Skeletal muscle satellite cell (primary cell): ENCODE measurements at regions not wholly inside any gene's neighbourhood (a gene's known extent, or its start where the extent isn't known, plus 50 kb on each side); places are given as distances from the start of the nearest gene placed in this dataset.

Experiments used
- H3K27me3 ChIP-seq: 2 replicates; pipeline ENCODE4 v1.7.0; 2013; ENCODE audit warnings: low read length; ENCODE audit not compliant: control insufficient read depth, insufficient read depth
- H3K36me3 ChIP-seq: 2 replicates; pipeline ENCODE4 v1.7.0; 2013; ENCODE audit warnings: mild to moderate bottlenecking, control low read depth, low read length; ENCODE audit not compliant: insufficient read depth
- H3K4me1 ChIP-seq: 2 replicates; pipeline ENCODE4 v1.7.0; 2013; ENCODE audit warnings: low read length; ENCODE audit not compliant: control insufficient read depth, insufficient read depth
- H3K4me2 ChIP-seq: 2 replicates; pipeline ENCODE4 v1.7.0; 2013; ENCODE audit warnings: mild to moderate bottlenecking, low read length
- H3K4me3 ChIP-seq: 2 replicates; pipeline ENCODE4 v1.7.0; 2013; ENCODE audit warnings: low read length
- H3K9ac ChIP-seq: 2 replicates; pipeline ENCODE4 v1.7.0; 2013; ENCODE audit warnings: mild to moderate bottlenecking, low read depth, low read length, moderate library complexity
- H3K9me3 ChIP-seq: replicated peaks from 2 replicates; pipeline ENCODE4 v1.7.0; 2013; ENCODE audit warnings: mild to moderate bottlenecking, control low read depth, low read length

DNA sequence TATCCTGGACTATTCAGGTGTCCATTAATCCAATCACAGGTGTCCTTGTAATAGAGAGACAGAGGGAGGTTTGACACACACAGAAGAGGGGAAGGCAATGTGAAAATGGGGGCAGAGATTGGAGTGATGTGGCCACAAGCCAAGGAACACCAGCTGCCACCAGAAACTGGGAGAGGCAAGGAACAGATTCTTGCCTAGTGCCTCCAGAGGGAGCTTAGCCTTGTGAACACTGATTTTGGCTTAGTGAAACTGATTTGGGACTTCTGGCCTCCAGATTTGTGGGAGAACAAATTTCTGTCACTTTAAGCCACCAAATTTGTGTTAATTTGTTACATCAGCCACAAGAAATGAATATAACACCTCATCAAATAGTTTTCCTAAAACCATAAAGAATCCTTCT is 416.2 kb downstream of the ENC1 start:
- Histone ChIP-seq H3K9me3 (no peaks in the 10 kb centered on the region), H3K27me3 (peaks cover 8% of the 10 kb centered on the region), H3K4me2 (no peak overlapping the region), H3K4me1 (no peaks in the 10 kb centered on the region), H3K36me3 (no peaks in the 10 kb centered on the region), H3K4me3 (no peak overlapping the region), H3K9ac (no peak overlapping the region)

- Histone ChIP-seq H3K4me2 (no peak overlapping the region), H3K4me3 (no peak overlapping the region), H3K9ac (no peak overlapping the region), H3K27me3 (peaks cover 8% of the 10 kb centered on the region), H3K4me1 (no peaks in the 10 kb centered on the region), H3K36me3 (no peaks in the 10 kb centered on the region), H3K9me3 (no peaks in the 10 kb centered on the region)
These were observed 417.7 kb downstream of the ENC1 start for GRCh38 chr5:74222806-74223205.

DNA sequence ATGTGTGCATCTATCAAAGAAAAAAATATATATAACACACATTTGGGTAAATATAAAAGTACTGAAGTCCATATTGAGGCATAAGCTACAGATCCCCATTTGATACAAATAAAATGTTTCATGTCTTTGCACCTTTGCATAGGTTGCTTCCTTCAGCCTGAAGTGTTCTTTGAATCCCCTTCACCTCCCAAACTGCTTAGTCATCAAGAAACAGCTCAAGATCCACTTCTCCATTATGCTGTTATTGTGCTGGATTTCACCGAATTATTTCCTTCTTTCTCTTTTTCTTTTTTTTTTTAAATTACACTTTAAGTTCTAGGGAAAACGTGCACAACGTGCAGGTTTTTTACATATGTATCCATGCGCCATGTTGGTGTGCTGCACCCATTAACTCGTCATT is 419.1 kb downstream of the ENC1 start:
- Histone ChIP-seq H3K9me3 (no peaks in the 10 kb centered on the region), H3K9ac (no peak overlapping the region), H3K4me1 (no peaks in the 10 kb centered on the region), H3K4me3 (no peak overlapping the region), H3K4me2 (no peak overlapping the region), H3K36me3 (no peaks in the 10 kb centered on the region), H3K27me3 (peaks cover under 1% of the 10 kb centered on the region)

- Histone ChIP-seq H3K27me3 (peaks cover 12% of the 10 kb centered on the region), H3K36me3 (no peaks in the 10 kb centered on the region), H3K4me2 (no peak overlapping the region), H3K4me1 (no peaks in the 10 kb centered on the region), H3K4me3 (no peak overlapping the region), H3K9me3 (no peaks in the 10 kb centered on the region), H3K9ac (no peak overlapping the region)
These were observed 424.5 kb downstream of the ENC1 start for GRCh38 chr5:74216012-74216411.

DNA sequence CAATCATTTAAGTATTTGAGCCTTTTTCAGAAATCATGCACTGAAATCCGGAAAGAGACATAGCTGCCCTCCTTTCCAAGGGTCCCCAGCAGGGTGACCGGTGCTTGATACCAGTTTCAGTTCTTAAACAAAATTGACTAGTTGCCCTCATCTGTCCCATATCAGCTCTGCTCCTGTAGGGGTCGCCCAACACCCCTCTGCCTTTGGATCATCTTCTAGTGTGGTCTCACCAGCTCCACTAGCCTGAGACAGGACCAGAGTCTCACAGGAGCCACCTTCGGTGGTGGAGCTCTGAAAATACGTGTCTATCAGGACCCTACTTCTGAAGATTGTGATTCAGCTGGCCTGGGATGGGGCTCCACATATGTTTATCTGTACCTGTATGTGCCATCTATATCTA is 428.2 kb downstream of the ENC1 start:
- Histone ChIP-seq H3K4me1 (no peaks in the 10 kb centered on the region), H3K27me3 (peaks cover 12% of the 10 kb centered on the region), H3K36me3 (no peaks in the 10 kb centered on the region), H3K9ac (no peak overlapping the region), H3K9me3 (no peaks in the 10 kb centered on the region), H3K4me3 (no peak overlapping the region), H3K4me2 (no peak overlapping the region)

DNA sequence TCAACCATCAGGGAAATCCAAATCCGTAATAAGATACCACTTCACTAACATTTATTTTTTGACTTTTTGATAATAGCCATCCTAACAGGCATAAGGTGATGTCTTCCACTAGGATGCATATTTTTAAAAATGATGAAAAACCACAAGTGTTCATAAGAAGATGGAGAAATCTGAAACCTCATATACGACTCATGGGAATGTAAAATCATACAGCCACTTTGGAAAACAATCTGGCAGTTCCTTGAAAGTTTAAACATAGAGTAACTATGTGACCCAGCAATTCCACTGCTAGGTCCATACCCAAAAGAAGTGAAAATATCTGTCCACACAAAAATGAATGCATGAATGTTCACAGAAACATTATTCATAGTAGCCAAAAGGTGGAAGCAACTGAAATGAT is 431.0 kb downstream of the ENC1 start:
- Histone ChIP-seq H3K36me3 (no peaks in the 10 kb centered on the region), H3K9me3 (no peaks in the 10 kb centered on the region), H3K4me1 (peaks cover 19% of the 10 kb centered on the region), H3K4me2 (no peak overlapping the region), H3K27me3 (peaks cover under 1% of the 10 kb centered on the region), H3K4me3 (no peak overlapping the region), H3K9ac (no peak overlapping the region)

- Histone ChIP-seq H3K36me3 (no peaks in the 10 kb centered on the region), H3K4me2 (peak overlapping the region; percentile 33), H3K4me3 (no peak overlapping the region), H3K27me3 (no peaks in the 10 kb centered on the region), H3K9ac (no peak overlapping the region), H3K4me1 (peaks cover 19% of the 10 kb centered on the region), H3K9me3 (no peaks in the 10 kb centered on the region)
These were observed 433.7 kb downstream of the ENC1 start for GRCh38 chr5:74206579-74207550.

GRCh38 chr5:74205767-74206578 is 434.6 kb downstream of the ENC1 start:
- no peak overlapping the region for H3K4me3 ChIP-seq
- H3K27me3 ChIP-seq, result no peaks in the 10 kb centered on the region
- H3K9me3 ChIP-seq, result no peaks in the 10 kb centered on the region
- H3K36me3 ChIP-seq, result no peaks in the 10 kb centered on the region
- no peak overlapping the region for H3K9ac ChIP-seq
- peak overlapping the region; percentile 33 for H3K4me2 ChIP-seq
- peaks cover 28% of the 10 kb centered on the region for H3K4me1 ChIP-seq

DNA sequence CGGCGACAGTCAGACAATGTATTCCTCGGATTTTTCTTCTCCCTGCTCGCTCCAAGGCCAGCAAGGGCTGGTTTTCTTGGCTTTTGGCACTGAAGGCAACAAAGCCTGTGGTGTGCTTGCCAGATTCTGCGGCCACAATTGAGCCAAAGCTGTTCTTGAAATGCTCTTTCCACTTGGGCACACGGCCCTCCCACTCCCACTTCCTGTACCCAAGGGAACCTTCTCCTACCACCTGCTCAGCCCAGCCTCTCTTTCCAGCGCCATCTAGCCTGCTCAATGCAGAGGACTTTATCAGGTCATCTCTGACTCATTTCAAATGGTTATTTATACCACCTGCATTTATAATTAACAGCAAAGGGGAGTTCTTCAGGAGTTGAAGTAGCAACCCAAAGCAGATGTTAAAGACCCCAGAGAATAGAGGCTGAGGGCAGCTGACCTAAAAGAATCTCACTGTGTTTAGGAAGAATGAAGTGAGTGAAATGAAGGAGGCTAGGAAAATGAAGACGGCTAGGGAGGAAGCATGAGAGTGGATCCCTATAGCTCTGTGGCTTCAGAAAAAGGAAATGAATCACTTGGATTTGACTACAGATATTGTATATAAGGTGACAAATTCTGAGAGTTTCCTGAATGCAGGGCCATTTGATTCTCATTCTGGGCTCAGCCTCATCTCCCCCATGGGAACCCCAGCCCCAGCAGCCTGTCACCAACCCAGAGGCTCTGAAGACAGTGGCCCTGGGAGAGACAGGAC is 439.0 kb downstream of the ENC1 start:
- Histone ChIP-seq H3K4me2 (peak overlapping the region; percentile 26), H3K36me3 (no peaks in the 10 kb centered on the region)

DNA sequence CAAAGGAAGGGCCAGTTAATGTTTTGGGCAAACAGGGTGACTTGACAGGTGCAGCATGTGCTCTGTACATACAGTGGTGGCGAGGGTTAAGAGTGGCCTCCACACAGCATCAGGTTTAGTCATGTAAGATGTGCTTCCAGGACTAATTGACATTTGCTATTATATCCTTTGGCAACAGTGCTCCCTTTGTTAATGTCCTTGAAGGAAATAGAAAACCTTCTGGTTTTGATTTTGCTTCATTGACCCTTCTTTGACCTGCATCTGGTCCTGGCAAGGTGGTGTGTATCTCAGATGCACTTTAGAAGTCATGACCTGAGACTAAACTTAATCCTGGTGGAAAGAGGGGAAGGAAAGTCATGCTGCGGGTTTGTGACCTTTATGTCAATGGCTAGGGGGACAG is 440.0 kb downstream of the ENC1 start:
- Histone ChIP-seq H3K36me3 (no peaks in the 10 kb centered on the region), H3K4me2 (no peak overlapping the region), H3K4me3 (no peak overlapping the region), H3K9ac (no peak overlapping the region), H3K9me3 (no peaks in the 10 kb centered on the region), H3K27me3 (peaks cover 6% of the 10 kb centered on the region), H3K4me1 (peaks cover 12% of the 10 kb centered on the region)

More for the DNA sequence above, 439.0 kb downstream of the ENC1 start:
- H3K9ac ChIP-seq, result no peak overlapping the region
- no peaks in the 10 kb centered on the region for H3K9me3 ChIP-seq
- peaks cover 6% of the 10 kb centered on the region for H3K27me3 ChIP-seq
- peaks cover 21% of the 10 kb centered on the region for H3K4me1 ChIP-seq
- H3K4me3 ChIP-seq, result no peak overlapping the region
